ENCODE measurements at regions not wholly inside any gene's neighbourhood (a gene's known extent, or its start where the extent isn't known, plus 50 kb on each side); places are given as distances from the start of the nearest gene placed in this dataset.

DNA sequence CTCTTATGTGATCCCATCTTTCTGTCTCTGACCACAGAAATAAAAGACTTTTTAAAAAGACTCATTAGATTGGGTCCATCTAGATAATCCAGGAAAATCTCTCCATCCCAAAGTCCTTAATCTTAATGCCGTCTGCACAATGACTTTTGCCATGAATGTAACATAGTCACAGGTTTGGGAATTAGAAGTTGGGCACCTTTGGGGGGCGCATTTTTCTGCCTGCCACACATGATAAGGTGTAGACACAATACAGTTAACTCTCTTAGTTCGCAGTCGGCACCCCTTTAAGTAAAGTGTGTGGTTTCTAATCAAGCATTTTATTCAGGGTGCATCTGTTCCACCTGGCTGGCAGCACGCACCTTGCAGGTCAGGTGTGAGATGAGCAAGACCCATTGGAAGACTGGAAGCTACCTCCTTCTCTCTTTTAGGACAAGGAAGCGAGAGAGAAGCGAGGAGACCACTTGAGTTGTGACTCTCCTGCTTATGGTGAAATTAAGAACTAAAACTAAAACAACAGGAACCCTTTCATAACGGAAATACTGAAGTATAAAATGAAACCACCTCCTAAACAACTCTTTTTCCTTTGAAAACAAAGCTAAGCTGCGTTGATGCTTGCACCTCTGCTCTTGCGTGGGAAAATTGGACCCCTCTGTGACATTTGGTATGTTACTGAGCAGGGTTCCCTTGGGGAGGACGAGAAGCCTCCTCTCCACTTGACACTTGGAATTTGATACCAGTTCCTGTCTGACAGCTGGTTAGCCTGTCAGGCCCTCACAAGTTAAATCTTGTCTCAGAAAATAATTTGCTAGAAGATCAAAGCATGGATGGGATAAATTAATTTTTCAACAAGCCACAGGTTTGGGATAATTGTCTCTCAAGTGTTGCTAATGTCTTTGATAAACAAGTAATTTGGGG is 304.6 kb upstream of the DMRT1 start:
- H3K4me1 Mint-ChIP-seq (ENCODE audit: unreplicated experiment), result peaks cover 2% of the 10 kb centered on the region
- peaks cover 8% of the 10 kb centered on the region for H3K9me3 Mint-ChIP-seq (ENCODE audit: unreplicated experiment)
- H3K4me3 Mint-ChIP-seq (ENCODE audit: unreplicated experiment), result no peak overlapping the region
- no peaks in the 10 kb centered on the region for H3K36me3 Mint-ChIP-seq (ENCODE audit: unreplicated experiment)
- H3K27ac Mint-ChIP-seq (ENCODE audit: unreplicated experiment), result no peak overlapping the region
- no peaks in the 10 kb centered on the region for H3K27me3 Mint-ChIP-seq (ENCODE audit: unreplicated experiment)
- TF ChIP-seq, protein P1, sequence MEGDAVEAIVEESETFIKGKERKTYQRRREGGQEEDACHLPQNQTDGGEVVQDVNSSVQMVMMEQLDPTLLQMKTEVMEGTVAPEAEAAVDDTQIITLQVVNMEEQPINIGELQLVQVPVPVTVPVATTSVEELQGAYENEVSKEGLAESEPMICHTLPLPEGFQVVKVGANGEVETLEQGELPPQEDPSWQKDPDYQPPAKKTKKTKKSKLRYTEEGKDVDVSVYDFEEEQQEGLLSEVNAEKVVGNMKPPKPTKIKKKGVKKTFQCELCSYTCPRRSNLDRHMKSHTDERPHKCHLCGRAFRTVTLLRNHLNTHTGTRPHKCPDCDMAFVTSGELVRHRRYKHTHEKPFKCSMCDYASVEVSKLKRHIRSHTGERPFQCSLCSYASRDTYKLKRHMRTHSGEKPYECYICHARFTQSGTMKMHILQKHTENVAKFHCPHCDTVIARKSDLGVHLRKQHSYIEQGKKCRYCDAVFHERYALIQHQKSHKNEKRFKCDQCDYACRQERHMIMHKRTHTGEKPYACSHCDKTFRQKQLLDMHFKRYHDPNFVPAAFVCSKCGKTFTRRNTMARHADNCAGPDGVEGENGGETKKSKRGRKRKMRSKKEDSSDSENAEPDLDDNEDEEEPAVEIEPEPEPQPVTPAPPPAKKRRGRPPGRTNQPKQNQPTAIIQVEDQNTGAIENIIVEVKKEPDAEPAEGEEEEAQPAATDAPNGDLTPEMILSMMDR (IDR thresholded peaks at IDR 0.05), result no peak
- DNase-seq (ENCODE audit: extremely low spot score, unreplicated experiment), result no peak

DNA sequence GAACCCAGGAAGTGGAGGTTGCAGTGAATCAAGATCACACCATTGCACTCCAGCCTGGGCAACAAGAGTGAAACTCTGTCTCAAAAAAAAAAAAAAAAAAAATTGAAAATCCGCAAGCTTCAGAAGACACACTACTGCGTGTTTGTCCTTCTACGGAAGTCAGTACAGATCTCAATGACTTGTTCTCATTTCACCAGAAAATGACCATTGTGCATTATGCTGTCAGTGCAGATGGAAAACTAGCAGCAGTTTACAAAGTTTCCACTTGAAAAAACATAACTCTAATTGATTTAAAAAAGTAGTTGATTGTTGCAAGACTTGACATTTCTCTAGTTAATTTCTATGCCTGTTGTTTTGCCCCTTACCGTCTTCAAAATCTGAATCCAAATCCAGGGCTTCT is 298.0 kb upstream of the DMRT1 start:
- Mint-ChIP-seq H3K36me3 (ENCODE audit: unreplicated experiment) (no peaks in the 10 kb centered on the region), H3K4me1 (ENCODE audit: unreplicated experiment) (no peaks in the 10 kb centered on the region), H3K9me3 (ENCODE audit: unreplicated experiment) (peaks cover 8% of the 10 kb centered on the region), H3K27ac (ENCODE audit: unreplicated experiment) (no peak overlapping the region), H3K4me3 (ENCODE audit: unreplicated experiment) (no peak overlapping the region), H3K27me3 (ENCODE audit: unreplicated experiment) (peaks cover 4% of the 10 kb centered on the region)
- TF ChIP-seq, protein P1 (IDR thresholded peaks at IDR 0.05), result no peak
- DNase-seq (ENCODE audit: extremely low spot score, unreplicated experiment), result no peak

DNA sequence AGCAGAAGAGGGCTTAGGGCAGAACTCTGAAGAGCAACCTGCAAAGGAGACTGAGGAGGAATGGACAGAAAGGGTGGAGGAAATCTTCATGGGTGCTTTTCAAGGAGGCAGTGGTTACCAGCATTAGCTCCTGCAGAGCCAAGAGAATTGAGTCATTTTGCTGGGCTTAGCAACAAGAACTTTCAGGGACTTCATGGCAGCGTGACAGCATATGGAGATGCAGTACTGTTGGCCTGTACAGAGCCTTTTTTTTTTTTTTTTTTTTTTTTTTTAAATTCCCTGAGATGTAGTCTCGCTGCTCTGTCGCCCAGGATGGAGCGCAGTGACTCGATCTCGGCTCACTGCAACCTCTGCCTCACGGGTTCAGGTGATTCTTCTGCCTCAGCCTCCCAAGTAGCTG is 296.0 kb upstream of the DMRT1 start:
- Mint-ChIP-seq H3K36me3 (ENCODE audit: unreplicated experiment) (no peaks in the 10 kb centered on the region), H3K4me3 (ENCODE audit: unreplicated experiment) (no peak overlapping the region), H3K9me3 (ENCODE audit: unreplicated experiment) (peaks cover 2% of the 10 kb centered on the region), H3K27me3 (ENCODE audit: unreplicated experiment) (peaks cover 4% of the 10 kb centered on the region), H3K27ac (ENCODE audit: unreplicated experiment) (no peak overlapping the region), H3K4me1 (ENCODE audit: unreplicated experiment) (no peaks in the 10 kb centered on the region)
- TF ChIP-seq, protein P1 (IDR thresholded peaks at IDR 0.05), result no peak
- DNase-seq (ENCODE audit: extremely low spot score, unreplicated experiment), result no peak

DNA sequence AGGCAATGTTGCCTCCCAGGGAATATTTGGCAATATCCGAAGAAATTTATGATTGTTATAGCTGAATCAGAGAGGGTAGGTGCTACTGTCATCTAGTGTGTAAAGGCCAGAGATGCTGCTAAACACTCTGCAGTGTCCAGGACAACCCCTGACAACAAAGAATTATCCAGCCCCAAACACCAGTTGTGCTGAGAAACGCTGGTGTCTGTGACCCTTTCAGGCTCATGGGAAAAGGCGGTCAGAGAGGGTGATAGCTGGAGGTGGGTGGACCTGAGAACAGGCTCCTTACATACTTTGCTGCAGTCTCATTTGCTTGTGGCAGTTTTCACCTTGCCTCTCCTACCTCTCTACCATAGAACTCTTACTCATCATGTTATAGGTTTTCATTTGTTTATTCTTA is 295.3 kb upstream of the DMRT1 start:
- H3K27ac Mint-ChIP-seq (ENCODE audit: unreplicated experiment), result no peak overlapping the region
- TF ChIP-seq, protein P1 (IDR thresholded peaks at IDR 0.05), result no peak
- H3K27me3 Mint-ChIP-seq (ENCODE audit: unreplicated experiment), result peaks cover 4% of the 10 kb centered on the region
- H3K4me3 Mint-ChIP-seq (ENCODE audit: unreplicated experiment), result no peak overlapping the region
- H3K9me3 Mint-ChIP-seq (ENCODE audit: unreplicated experiment), result no peaks in the 10 kb centered on the region
- no peak for DNase-seq (ENCODE audit: extremely low spot score, unreplicated experiment)
- no peaks in the 10 kb centered on the region for H3K4me1 Mint-ChIP-seq (ENCODE audit: unreplicated experiment)
- H3K36me3 Mint-ChIP-seq (ENCODE audit: unreplicated experiment), result no peaks in the 10 kb centered on the region

DNA sequence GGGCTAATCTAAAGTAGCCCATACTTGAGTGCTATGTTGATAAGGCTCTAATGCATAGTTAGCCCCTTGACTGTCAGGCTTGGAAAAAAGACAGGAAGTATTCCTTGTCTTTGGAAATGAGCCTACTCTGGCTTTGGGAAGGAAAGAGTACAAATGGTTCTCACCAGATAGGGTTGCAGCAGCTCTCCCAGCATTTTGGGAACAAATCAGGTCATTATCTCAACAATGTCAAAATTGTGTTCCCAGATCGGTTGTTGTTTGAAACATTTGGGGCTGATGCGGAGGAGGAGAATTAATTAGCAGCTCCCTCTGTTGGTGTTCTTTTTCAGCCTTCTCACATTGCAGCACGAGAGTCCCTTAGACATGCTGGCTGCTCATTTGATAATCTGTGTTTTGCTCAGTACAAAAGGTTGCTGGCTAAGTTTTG is 294.7 kb upstream of the DMRT1 start:
- TF ChIP-seq, protein P1 (IDR thresholded peaks at IDR 0.05), result peak; percentile 13
- no peak overlapping the region for H3K27ac Mint-ChIP-seq (ENCODE audit: unreplicated experiment)
- H3K36me3 Mint-ChIP-seq (ENCODE audit: unreplicated experiment), result no peaks in the 10 kb centered on the region
- H3K27me3 Mint-ChIP-seq (ENCODE audit: unreplicated experiment), result peaks cover 4% of the 10 kb centered on the region
- H3K4me3 Mint-ChIP-seq (ENCODE audit: unreplicated experiment), result no peak overlapping the region
- no peaks in the 10 kb centered on the region for H3K9me3 Mint-ChIP-seq (ENCODE audit: unreplicated experiment)
- DNase-seq (ENCODE audit: extremely low spot score, unreplicated experiment), result no peak
- no peaks in the 10 kb centered on the region for H3K4me1 Mint-ChIP-seq (ENCODE audit: unreplicated experiment)

All from osteocyte (in vitro differentiated cells).